GM19438 (cell line): ENCODE measurements at regions not wholly inside any gene's neighbourhood (a gene's known extent, or its start where the extent isn't known, plus 50 kb on each side); places are given as distances from the start of the nearest gene placed in this dataset.
"Not testable (repeated sequence)": the region's sequence is repeated elsewhere in the genome, so short reads cannot be mapped to it uniquely, and the experiment has no call there.

Source experiments
- ATAC-seq: cut with Tn5 transposase; IDR thresholded peaks from one replicate; pipeline ENCODE4 v1.9.1; 2021; ENCODE audit warnings: low read depth; ENCODE audit not compliant: unreplicated experiment

GRCh38 chr15:26087395-26087794 is 224.3 kb upstream of the ATP10A start:
- no peak for ATAC-seq

- ATAC-seq = no peak
Measured at GRCh38 chr15:26084771-26085170, 221.6 kb upstream of the ATP10A start.

- no peak for ATAC-seq
Measured at GRCh38 chr15:26083896-26084295, 220.8 kb upstream of the ATP10A start.

- ATAC-seq = no peak
Measured at GRCh38 chr15:26083457-26083856, 220.3 kb upstream of the ATP10A start.

- ATAC-seq = peak; percentile 97
Measured at GRCh38 chr15:26082221-26083109, 219.3 kb upstream of the ATP10A start.

GRCh38 chr15:26081758-26082220 is 218.7 kb upstream of the ATP10A start:
- no peak for ATAC-seq

GRCh38 chr15:26075770-26076169 is 212.6 kb upstream of the ATP10A start:
- ATAC-seq = no peak

GRCh38 chr15:26073430-26074333 is 210.6 kb upstream of the ATP10A start:
- ATAC-seq = no peak

- no peak for ATAC-seq
Measured at GRCh38 chr15:26070095-26070532, 207.0 kb upstream of the ATP10A start.

GRCh38 chr15:26069231-26069641 is 206.1 kb upstream of the ATP10A start:
- ATAC-seq = no peak

- no peak for ATAC-seq
Measured at GRCh38 chr15:26066896-26067295, 203.8 kb upstream of the ATP10A start.

- no peak for ATAC-seq
Measured at GRCh38 chr15:26065723-26066122, 202.6 kb upstream of the ATP10A start.

GRCh38 chr15:26061248-26061647 is 198.1 kb upstream of the ATP10A start:
- no peak for ATAC-seq

GRCh38 chr15:26056766-26057165 is 193.6 kb upstream of the ATP10A start:
- ATAC-seq = not testable (repeated sequence)

GRCh38 chr15:26051761-26052675 is 188.9 kb upstream of the ATP10A start:
- ATAC-seq = no peak

- ATAC-seq = no peak
Measured at GRCh38 chr15:26050984-26051383, 187.9 kb upstream of the ATP10A start.

- no peak for ATAC-seq
Measured at GRCh38 chr15:26049900-26050657, 187.0 kb upstream of the ATP10A start.

GRCh38 chr15:26048669-26049068 is 185.5 kb upstream of the ATP10A start:
- no peak for ATAC-seq

- no peak for ATAC-seq
Measured at GRCh38 chr15:26045516-26045915, 182.4 kb upstream of the ATP10A start.
